ENCODE measurements at regions not wholly inside any gene's neighbourhood (a gene's known extent, or its start where the extent isn't known, plus 50 kb on each side); places are given as distances from the start of the nearest gene placed in this dataset.

- TF ChIP-seq, protein P1, sequence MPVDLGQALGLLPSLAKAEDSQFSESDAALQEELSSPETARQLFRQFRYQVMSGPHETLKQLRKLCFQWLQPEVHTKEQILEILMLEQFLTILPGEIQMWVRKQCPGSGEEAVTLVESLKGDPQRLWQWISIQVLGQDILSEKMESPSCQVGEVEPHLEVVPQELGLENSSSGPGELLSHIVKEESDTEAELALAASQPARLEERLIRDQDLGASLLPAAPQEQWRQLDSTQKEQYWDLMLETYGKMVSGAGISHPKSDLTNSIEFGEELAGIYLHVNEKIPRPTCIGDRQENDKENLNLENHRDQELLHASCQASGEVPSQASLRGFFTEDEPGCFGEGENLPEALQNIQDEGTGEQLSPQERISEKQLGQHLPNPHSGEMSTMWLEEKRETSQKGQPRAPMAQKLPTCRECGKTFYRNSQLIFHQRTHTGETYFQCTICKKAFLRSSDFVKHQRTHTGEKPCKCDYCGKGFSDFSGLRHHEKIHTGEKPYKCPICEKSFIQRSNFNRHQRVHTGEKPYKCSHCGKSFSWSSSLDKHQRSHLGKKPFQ (tag by site-specific recombination; IDR thresholded peaks at IDR 0.05): no peak
- TF ChIP-seq, protein P2, sequence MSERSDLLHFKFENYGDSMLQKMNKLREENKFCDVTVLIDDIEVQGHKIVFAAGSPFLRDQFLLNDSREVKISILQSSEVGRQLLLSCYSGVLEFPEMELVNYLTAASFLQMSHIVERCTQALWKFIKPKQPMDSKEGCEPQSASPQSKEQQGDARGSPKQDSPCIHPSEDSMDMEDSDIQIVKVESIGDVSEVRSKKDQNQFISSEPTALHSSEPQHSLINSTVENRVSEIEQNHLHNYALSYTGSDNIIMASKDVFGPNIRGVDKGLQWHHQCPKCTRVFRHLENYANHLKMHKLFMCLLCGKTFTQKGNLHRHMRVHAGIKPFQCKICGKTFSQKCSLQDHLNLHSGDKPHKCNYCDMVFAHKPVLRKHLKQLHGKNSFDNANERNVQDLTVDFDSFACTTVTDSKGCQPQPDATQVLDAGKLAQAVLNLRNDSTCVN (tag by site-specific recombination; optimal IDR thresholded peaks at IDR 0.05): no peak
- TF ChIP-seq ZNF16 (tag by site-specific recombination; IDR thresholded peaks at IDR 0.05; ENCODE audit: low read depth): no peak
- TF ChIP-seq KLF8 (tag by site-specific recombination; IDR thresholded peaks at IDR 0.05): no peak
- no peak for TF ChIP-seq ZNF621 (tag by site-specific recombination; IDR thresholded peaks at IDR 0.05)
- no peak for TF ChIP-seq ZNF530 (tag by site-specific recombination; IDR thresholded peaks at IDR 0.05; ENCODE audit: low read depth)
- TF ChIP-seq ZNF302 (tag by site-specific recombination; IDR thresholded peaks at IDR 0.05; ENCODE audit: low read depth): no peak
- no peak for TF ChIP-seq ZNF133 (tag by site-specific recombination; IDR thresholded peaks at IDR 0.05)
- TF ChIP-seq ZIC2 (tag by site-specific recombination; IDR thresholded peaks at IDR 0.05): no peak
- no peak for TF ChIP-seq GFI1B (tag by site-specific recombination; IDR thresholded peaks at IDR 0.05)
- no peak for TF ChIP-seq ZNF202 (tag by site-specific recombination; IDR thresholded peaks at IDR 0.05; ENCODE audit: borderline replicate concordance)
- no peaks in the 10 kb centered on the region for H3K4me1 ChIP-seq (ENCODE audit: control insufficient read depth, insufficient read depth, low read length)
- no peak overlapping the region for H3K27ac ChIP-seq (ENCODE audit: extremely low read depth, low read depth, low read length)
- CTCF ChIA-PET: no interaction called here
- no peaks in the 10 kb centered on the region for H3K9me3 ChIP-seq (ENCODE audit: control insufficient read depth, insufficient read depth, low read depth, low read length)
- POLR2A ChIA-PET: no interaction called here
- H3K4me3 ChIP-seq (ENCODE audit: low read depth, low read length): no peak overlapping the region
- H3K36me3 ChIP-seq (ENCODE audit: control insufficient read depth in 2 of 2, insufficient read depth in 1 of 2, low read length in 2 of 2): no peaks in the 10 kb centered on the region
Measured at GRCh38 chr20:60591172-60591799, 633.1 kb downstream of the CDH26 start.

- TF ChIP-seq OSR2 (tag by site-specific recombination; IDR thresholded peaks at IDR 0.05): no peak
- TF ChIP-seq MYNN (tag by site-specific recombination; IDR thresholded peaks at IDR 0.05; ENCODE audit: borderline replicate concordance): no peak
- no peak for TF ChIP-seq ZNF10 (tag by site-specific recombination; IDR thresholded peaks at IDR 0.05)
- no peak for TF ChIP-seq ZNF48 (tag by site-specific recombination; IDR thresholded peaks at IDR 0.05)
- no peak for TF ChIP-seq ZNF777 (tag by site-specific recombination; IDR thresholded peaks at IDR 0.05; ENCODE audit: borderline replicate concordance)
- TF ChIP-seq ZNF433 (tag by site-specific recombination; IDR thresholded peaks at IDR 0.05; ENCODE audit: low read depth): no peak
- no peak for TF ChIP-seq ZNF596 (tag by site-specific recombination; IDR thresholded peaks at IDR 0.05)
- no peak for TF ChIP-seq ZNF560 (tag by site-specific recombination; IDR thresholded peaks at IDR 0.05; ENCODE audit: borderline replicate concordance)
- CTCF ChIA-PET: no interaction called here
- no peaks in the 10 kb centered on the region for H3K4me1 ChIP-seq (ENCODE audit: control insufficient read depth, insufficient read depth, low read length)
- POLR2A ChIA-PET: no interaction called here
- no peaks in the 10 kb centered on the region for H3K36me3 ChIP-seq (ENCODE audit: control insufficient read depth in 2 of 2, insufficient read depth in 1 of 2, low read length in 2 of 2)
- H3K9me3 ChIP-seq (ENCODE audit: control insufficient read depth, insufficient read depth, low read depth, low read length): no peaks in the 10 kb centered on the region
- no peak overlapping the region for H3K4me3 ChIP-seq (ENCODE audit: low read depth, low read length)
- no peak overlapping the region for H3K27ac ChIP-seq (ENCODE audit: extremely low read depth, low read depth, low read length)
Measured at GRCh38 chr20:60598528-60598927, 640.3 kb downstream of the CDH26 start.

- no peaks in the 10 kb centered on the region for H3K9me3 ChIP-seq (ENCODE audit: control insufficient read depth, insufficient read depth, low read depth, low read length)
- ChIA-PET CTCF (no interaction called here), POLR2A (no interaction called here)
- H3K27ac ChIP-seq (ENCODE audit: extremely low read depth, low read depth, low read length): no peak overlapping the region
- H3K4me1 ChIP-seq (ENCODE audit: control insufficient read depth, insufficient read depth, low read length): no peaks in the 10 kb centered on the region
- no peaks in the 10 kb centered on the region for H3K36me3 ChIP-seq (ENCODE audit: control insufficient read depth in 2 of 2, insufficient read depth in 1 of 2, low read length in 2 of 2)
- H3K4me3 ChIP-seq (ENCODE audit: low read depth, low read length): no peak overlapping the region
- TF ChIP-seq, protein P1 (tag by site-specific recombination; IDR thresholded peaks at IDR 0.05): no peak
- TF ChIP-seq HOXC10 (CRISPR knock-in tag; IDR thresholded peaks at IDR 0.05) (no peak), ZNF23 (tag by site-specific recombination; IDR thresholded peaks at IDR 0.05; ENCODE audit: borderline replicate concordance) (no peak), ZNF529 (tag by site-specific recombination; IDR thresholded peaks at IDR 0.05; ENCODE audit: insufficient replicate concordance) (no peak), ZNF48 (tag by site-specific recombination; IDR thresholded peaks at IDR 0.05) (no peak), PBX3 (CRISPR knock-in tag; IDR thresholded peaks at IDR 0.05) (no peak), SP7 (tag by site-specific recombination; IDR thresholded peaks at IDR 0.05) (no peak), ZNF138 (tag by site-specific recombination; IDR thresholded peaks at IDR 0.05; ENCODE audit: borderline replicate concordance) (no peak)
- TF ChIP-seq, protein P3, sequence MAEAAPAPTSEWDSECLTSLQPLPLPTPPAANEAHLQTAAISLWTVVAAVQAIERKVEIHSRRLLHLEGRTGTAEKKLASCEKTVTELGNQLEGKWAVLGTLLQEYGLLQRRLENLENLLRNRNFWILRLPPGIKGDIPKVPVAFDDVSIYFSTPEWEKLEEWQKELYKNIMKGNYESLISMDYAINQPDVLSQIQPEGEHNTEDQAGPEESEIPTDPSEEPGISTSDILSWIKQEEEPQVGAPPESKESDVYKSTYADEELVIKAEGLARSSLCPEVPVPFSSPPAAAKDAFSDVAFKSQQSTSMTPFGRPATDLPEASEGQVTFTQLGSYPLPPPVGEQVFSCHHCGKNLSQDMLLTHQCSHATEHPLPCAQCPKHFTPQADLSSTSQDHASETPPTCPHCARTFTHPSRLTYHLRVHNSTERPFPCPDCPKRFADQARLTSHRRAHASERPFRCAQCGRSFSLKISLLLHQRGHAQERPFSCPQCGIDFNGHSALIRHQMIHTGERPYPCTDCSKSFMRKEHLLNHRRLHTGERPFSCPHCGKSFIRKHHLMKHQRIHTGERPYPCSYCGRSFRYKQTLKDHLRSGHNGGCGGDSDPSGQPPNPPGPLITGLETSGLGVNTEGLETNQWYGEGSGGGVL (tag by site-specific recombination; IDR thresholded peaks at IDR 0.05): no peak
Measured at GRCh38 chr20:60599381-60599780, 641.2 kb downstream of the CDH26 start.

Measured in HEK293 (cell line).